Adrenal gland (tissue), 5 donors: ENCODE measurements at regions not wholly inside any gene's neighbourhood (a gene's known extent, or its start where the extent isn't known, plus 50 kb on each side); places are given as distances from the start of the nearest gene placed in this dataset.

Experiments used
- CTCF ChIP-seq, 6 experiments: fragments of 450-650 bp in 4 of 6; fragments of 200-600 bp in 2 of 6; sonication (generic) in 1 of 6; IDR thresholded peaks; 1 replicate in 5 of 6; 2 replicates in 1 of 6; pipeline versions ENCODE4 v1.5.1 to v1.8.0; 2016 to 2021; ENCODE audit warnings: antibody characterized with exemption in 6 of 6, mild to moderate bottlenecking in 2 of 6, moderate library complexity in 1 of 6
- POLR2A ChIP-seq, 2 donors: fragments of 450-650 bp; IDR thresholded peaks; one replicate each; pipeline ENCODE4 v1.6.1; 2017; ENCODE audit warnings: antibody characterized with exemption in 2 of 2, mild to moderate bottlenecking in 2 of 2, moderate library complexity in 1 of 2
- donor health status: DM: no; HTN: no; CAD: no.

GRCh38 chr9:70465904-70466303 lies 51.4 kb upstream of the KLF9 start:
- no peak for TF ChIP-seq CTCF (IDR thresholded peaks at IDR 0.05)
- no peak for TF ChIP-seq POLR2A (IDR thresholded peaks at IDR 0.05)
